ENCODE measurements at regions not wholly inside any gene's neighbourhood (a gene's known extent, or its start where the extent isn't known, plus 50 kb on each side); places are given as distances from the start of the nearest gene placed in this dataset.
A peak's percentile ranks its signal among the peaks of the same experiment; 100 is the strongest.

- peak; percentile 34 for DNase-seq (ENCODE audit: low read depth)
- TF ChIP-seq, protein P1, sequence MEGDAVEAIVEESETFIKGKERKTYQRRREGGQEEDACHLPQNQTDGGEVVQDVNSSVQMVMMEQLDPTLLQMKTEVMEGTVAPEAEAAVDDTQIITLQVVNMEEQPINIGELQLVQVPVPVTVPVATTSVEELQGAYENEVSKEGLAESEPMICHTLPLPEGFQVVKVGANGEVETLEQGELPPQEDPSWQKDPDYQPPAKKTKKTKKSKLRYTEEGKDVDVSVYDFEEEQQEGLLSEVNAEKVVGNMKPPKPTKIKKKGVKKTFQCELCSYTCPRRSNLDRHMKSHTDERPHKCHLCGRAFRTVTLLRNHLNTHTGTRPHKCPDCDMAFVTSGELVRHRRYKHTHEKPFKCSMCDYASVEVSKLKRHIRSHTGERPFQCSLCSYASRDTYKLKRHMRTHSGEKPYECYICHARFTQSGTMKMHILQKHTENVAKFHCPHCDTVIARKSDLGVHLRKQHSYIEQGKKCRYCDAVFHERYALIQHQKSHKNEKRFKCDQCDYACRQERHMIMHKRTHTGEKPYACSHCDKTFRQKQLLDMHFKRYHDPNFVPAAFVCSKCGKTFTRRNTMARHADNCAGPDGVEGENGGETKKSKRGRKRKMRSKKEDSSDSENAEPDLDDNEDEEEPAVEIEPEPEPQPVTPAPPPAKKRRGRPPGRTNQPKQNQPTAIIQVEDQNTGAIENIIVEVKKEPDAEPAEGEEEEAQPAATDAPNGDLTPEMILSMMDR (IDR thresholded peaks at IDR 0.05; ENCODE audit: insufficient read depth, low read depth, low read length) = no peak
- no peak overlapping the region for H3K4me3 ChIP-seq (ENCODE audit: low read depth, low read length)
Measured at GRCh38 chr4:188854436-188854835, 715.2 kb downstream of the TRIML1 start.

GRCh38 chr4:188858696-188859095 lies 719.5 kb downstream of the TRIML1 start:
- TF ChIP-seq, protein P1 (IDR thresholded peaks at IDR 0.05; ENCODE audit: insufficient read depth, low read depth, low read length) = no peak
- H3K4me3 ChIP-seq (ENCODE audit: low read depth, low read length) = no peak overlapping the region
- DNase-seq (ENCODE audit: low read depth) = no peak

DNA sequence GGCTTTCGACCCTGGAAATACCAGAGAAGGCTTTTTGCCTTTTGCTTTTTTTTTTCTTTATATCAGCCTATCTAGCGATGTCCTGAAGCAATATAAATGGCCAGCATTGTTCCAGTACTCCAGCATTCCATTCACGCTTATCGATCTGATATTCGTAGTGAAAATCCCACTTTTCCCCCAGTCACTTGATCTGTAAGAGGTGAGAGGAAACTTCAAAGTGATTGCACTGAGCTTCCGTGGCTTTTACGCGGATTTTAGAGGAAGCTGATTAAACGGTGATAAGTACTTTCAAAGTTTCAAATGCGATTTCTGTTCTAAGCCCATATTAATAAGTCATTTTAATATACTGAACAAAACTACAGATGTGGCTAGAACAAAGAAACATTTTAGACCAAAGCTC lies 725.5 kb downstream of the TRIML1 start:
- DNase-seq (ENCODE audit: low read depth) = no peak
- no peak overlapping the region for H3K4me3 ChIP-seq (ENCODE audit: low read depth, low read length)
- TF ChIP-seq, protein P1 (IDR thresholded peaks at IDR 0.05; ENCODE audit: insufficient read depth, low read depth, low read length) = no peak

- no peak overlapping the region for H3K4me3 ChIP-seq (ENCODE audit: low read depth, low read length)
Measured at GRCh38 chr4:188867796-188868195, 728.6 kb downstream of the TRIML1 start.

GRCh38 chr4:188869581-188869980 lies 730.3 kb downstream of the TRIML1 start:
- TF ChIP-seq, protein P1 (IDR thresholded peaks at IDR 0.05; ENCODE audit: insufficient read depth, low read depth, low read length) = no peak
- peak; percentile 4 for DNase-seq (ENCODE audit: low read depth)
- no peak overlapping the region for H3K4me3 ChIP-seq (ENCODE audit: low read depth, low read length)

More at GRCh38 chr4:188867796-188868195, 728.6 kb downstream of the TRIML1 start:
- DNase-seq (ENCODE audit: low read depth) = no peak
- TF ChIP-seq, protein P1 (IDR thresholded peaks at IDR 0.05; ENCODE audit: insufficient read depth, low read depth, low read length) = no peak

GRCh38 chr4:188872809-188873208 lies 733.6 kb downstream of the TRIML1 start:
- no peak overlapping the region for H3K4me3 ChIP-seq (ENCODE audit: low read depth, low read length)
- TF ChIP-seq, protein P1 (IDR thresholded peaks at IDR 0.05; ENCODE audit: insufficient read depth, low read depth, low read length) = no peak
- no peak for DNase-seq (ENCODE audit: low read depth)

- DNase-seq (ENCODE audit: low read depth) = no peak
- H3K4me3 ChIP-seq (ENCODE audit: low read depth, low read length) = no peak overlapping the region
- TF ChIP-seq, protein P1 (IDR thresholded peaks at IDR 0.05; ENCODE audit: insufficient read depth, low read depth, low read length) = no peak
Measured at GRCh38 chr4:188876881-188877280, 737.6 kb downstream of the TRIML1 start.
